Neural progenitor cell (in vitro differentiated cells): ENCODE measurements at regions not wholly inside any gene's neighbourhood (a gene's known extent, or its start where the extent isn't known, plus 50 kb on each side); places are given as distances from the start of the nearest gene placed in this dataset.

ENCODE experiments used
- CTCF ChIP-seq: fragments of 200-600 bp; sonication (generic); IDR thresholded peaks from 2 replicates; pipeline ENCODE4 v1.5.1; 2017; ENCODE audit warnings: antibody characterized with exemption, mild to moderate bottlenecking
- EZH2 ChIP-seq: fragments of 200-600 bp; sonication (generic); IDR thresholded peaks from 2 replicates; pipeline ENCODE4 v1.6.1; 2017; ENCODE audit warnings: antibody characterized with exemption, mild to moderate bottlenecking, moderate library complexity
- EZH2phosphoT487 ChIP-seq: fragments of 200-600 bp; sonication (generic); IDR thresholded peaks from 2 replicates; pipeline ENCODE4 v1.6.1; 2017; ENCODE audit warnings: antibody characterized with exemption

DNA sequence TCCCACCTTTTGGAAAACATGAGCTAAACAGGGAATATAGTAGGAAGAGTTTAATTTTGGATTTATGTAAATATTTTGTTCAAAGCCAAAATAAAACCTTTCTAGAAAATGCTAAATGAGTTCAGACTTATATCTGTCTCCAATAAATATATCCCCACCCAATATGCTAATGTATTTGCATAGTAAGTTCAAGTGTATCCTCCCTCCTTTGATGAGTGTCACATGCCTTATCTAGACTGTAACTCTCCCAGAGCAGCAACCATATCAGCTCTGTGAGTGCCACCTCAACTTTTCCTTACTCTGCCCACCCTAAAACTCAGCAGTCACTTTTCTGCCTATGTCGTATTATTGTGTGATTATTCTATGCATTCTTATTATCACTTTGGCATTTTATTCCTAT is 516.1 kb upstream of the NR3C2 start:
- TF ChIP-seq CTCF, result no peak
- no peak for TF ChIP-seq EZH2
- no peak for TF ChIP-seq EZH2phosphoT487
